ENCODE measurements at regions not wholly inside any gene's neighbourhood (a gene's known extent, or its start where the extent isn't known, plus 50 kb on each side); places are given as distances from the start of the nearest gene placed in this dataset.

- TF ChIP-seq CTCF (IDR thresholded peaks at IDR 0.05) (no peak), POLR2A (IDR thresholded peaks at IDR 0.05) (no peak)
Measured at GRCh38 chr2:81747481-81748070, 1443.0 kb upstream of the LRRTM1 start.

Data from body of pancreas (tissue), 4 donors.